SJCRH30 (cell line): ENCODE measurements at regions not wholly inside any gene's neighbourhood (a gene's known extent, or its start where the extent isn't known, plus 50 kb on each side); places are given as distances from the start of the nearest gene placed in this dataset.

ENCODE experiments used
- DNase-seq, 2 experiments: peaks; one replicate each; pipeline ENCODE4 v3.0.0-alpha.2; 2015 to 2020
- H3K27ac ChIP-seq: fragments of 250-450 bp; sonication (Bioruptor Pico); 2 replicates; pipeline ENCODE4 v1.5.1; 2020; ENCODE audit warnings: mild to moderate bottlenecking, moderate library complexity
- H3K27me3 ChIP-seq: fragments of 250-450 bp; sonication (Bioruptor Pico); 2 replicates; pipeline ENCODE4 v1.5.1; 2020; ENCODE audit warnings: mild to moderate bottlenecking, moderate library complexity
- H3K36me3 ChIP-seq: fragments of 250-450 bp; sonication (Bioruptor Pico); 2 replicates; pipeline ENCODE4 v1.5.1; 2020; ENCODE audit warnings: mild to moderate bottlenecking, moderate library complexity
- H3K4me1 ChIP-seq: fragments of 250-450 bp; sonication (Bioruptor Pico); 2 replicates; pipeline ENCODE4 v1.5.1; 2020; ENCODE audit warnings: mild to moderate bottlenecking, moderate library complexity
- H3K4me3 ChIP-seq: fragments of 250-450 bp; sonication (Bioruptor Pico); 2 replicates; pipeline ENCODE4 v1.5.1; 2020; ENCODE audit warnings: mild to moderate bottlenecking, moderate library complexity
- H3K9me3 ChIP-seq: fragments of 250-450 bp; sonication (Bioruptor Pico); replicated peaks from 2 replicates; pipeline ENCODE4 v1.5.1; 2020; ENCODE audit warnings: mild to moderate bottlenecking, moderate library complexity

DNA sequence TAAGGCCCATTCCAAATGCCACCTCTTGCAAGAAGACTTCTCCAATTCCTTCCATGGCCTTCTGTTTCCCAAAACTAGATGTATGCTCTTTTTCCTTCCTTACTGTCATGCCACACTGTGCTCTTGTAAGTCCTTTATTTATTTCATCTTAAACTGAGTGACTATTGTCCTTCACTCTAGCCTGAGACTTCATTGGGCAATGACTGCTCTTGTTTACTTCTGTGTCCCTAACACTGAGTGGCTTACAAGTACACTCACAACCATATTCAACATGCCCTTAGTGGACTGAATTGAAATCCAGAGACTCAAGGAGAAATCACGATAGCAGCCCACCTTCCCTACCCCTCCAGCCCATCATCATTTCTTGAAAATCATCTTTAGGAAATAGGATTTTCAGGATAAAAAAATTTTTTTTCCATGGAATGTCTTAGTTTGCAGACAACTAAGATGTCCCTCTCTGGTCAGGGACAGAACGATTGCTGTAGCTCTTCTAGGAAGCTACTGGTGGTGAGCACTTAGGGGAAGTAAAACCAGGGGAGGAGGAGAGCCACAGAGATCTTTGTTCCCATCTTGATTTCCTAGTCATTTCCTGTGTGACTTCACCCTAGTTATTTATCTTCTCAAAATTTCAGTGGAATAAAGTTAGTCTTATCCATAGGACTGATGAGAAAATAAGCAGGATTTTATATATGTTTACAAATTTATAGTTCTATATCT lies 80.7 kb downstream of the CYRIA start:
- Histone ChIP-seq H3K4me1 (peaks cover 15% of the 10 kb centered on the region), H3K27ac (no peak overlapping the region), H3K36me3 (peaks cover 11% of the 10 kb centered on the region), H3K27me3 (no peaks in the 10 kb centered on the region), H3K9me3 (no peaks in the 10 kb centered on the region), H3K4me3 (no peak overlapping the region)
- DNase-seq: no peak

DNA sequence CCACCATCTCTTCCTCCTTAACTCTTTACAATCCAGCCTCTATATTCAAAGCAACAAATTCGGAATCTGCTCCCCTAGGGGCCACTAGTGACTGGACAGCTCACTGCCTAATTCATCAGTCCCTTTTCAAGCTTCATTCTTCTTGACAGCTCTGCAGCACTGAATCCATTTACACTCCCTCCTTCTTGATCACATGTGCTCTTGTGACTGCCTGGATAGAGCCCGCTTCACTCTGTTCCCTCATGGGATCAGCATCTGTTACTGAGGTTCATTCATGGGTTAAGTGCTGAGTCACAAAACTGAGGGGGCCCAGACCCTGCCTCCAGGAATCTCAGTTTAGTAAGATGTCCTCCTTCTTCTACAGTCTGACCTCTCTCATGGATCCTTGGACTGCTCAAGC lies 81.5 kb downstream of the CYRIA start:
- Histone ChIP-seq H3K4me1 (peaks cover 15% of the 10 kb centered on the region), H3K9me3 (no peaks in the 10 kb centered on the region), H3K27ac (no peak overlapping the region), H3K36me3 (peaks cover 11% of the 10 kb centered on the region), H3K4me3 (no peak overlapping the region), H3K27me3 (no peaks in the 10 kb centered on the region)
- DNase-seq: no peak

DNA sequence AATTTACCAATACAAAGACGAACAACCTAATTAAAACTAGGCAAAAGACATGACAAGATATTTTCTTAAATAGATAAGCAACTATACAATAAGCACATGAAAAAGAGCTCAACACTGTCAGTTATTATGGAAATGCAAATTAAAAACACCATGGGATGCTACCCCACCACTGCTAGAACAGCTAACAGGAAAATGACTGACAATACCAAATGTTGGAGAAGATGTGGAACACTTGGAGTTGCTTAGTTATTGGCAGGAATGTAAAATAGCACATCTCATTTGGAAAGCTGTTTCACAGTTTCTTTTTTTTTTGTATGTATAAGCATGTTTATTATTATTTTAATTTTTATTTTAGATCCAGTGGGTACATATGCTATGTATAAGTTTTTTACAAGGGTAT lies 84.4 kb downstream of the CYRIA start:
- Histone ChIP-seq H3K36me3 (peaks cover 7% of the 10 kb centered on the region; the same call in 1 of the 2 replicates), H3K4me1 (peaks cover 15% of the 10 kb centered on the region), H3K27me3 (no peaks in the 10 kb centered on the region), H3K4me3 (no peak overlapping the region), H3K27ac (peak overlapping the region; percentile 39; the same call in 1 of the 2 replicates), H3K9me3 (0 out of 2 replicates have a peak, but pooled peaks cover 2% of the 10 kb centered on the region)
- DNase-seq: peak in 1 of 2 experiments; percentile 74

DNA sequence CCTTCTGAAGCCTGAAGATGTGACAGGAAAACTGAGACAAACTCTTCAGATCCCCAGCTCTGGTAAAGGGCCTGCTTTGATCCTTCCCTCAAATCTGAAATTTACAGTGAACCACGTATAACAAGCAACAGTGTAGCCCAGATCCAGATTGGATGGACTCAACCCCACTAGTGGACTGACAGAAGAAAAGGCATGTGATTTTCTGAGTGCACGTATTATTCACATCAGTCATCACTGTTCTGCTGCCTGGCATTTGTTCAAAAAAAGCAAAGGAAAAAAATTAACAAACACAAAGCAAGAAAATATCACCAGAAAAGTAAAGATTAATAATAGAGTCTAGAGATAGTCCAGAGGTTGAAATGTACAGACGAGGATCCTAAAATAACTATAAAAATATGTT lies 87.6 kb downstream of the CYRIA start:
- no peak for DNase-seq
- Histone ChIP-seq H3K4me1 (peaks cover 15% of the 10 kb centered on the region), H3K9me3 (peaks cover 5% of the 10 kb centered on the region; the same call in 1 of the 2 replicates), H3K27ac (no peak overlapping the region), H3K36me3 (peaks cover 6% of the 10 kb centered on the region; the same call in 1 of the 2 replicates), H3K4me3 (no peak overlapping the region), H3K27me3 (no peaks in the 10 kb centered on the region)

DNA sequence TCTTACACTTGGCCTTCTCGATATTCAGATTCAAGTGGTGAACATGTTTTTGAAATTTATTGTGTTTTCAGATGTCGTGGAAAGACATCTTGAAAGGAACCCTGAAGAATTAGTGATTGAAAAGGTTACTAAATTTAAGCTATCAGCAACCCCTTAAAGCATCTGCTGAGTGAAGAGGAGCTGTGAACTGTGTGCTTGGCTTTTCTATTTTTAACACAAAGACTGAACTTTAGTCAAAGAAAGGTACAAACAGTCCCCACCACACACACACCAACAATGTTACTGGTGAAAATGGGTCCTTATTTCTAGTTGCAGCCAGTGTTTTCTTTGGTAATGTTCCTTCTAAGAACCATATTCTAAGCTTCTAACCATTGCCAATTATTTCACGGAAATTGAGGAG lies 95.1 kb downstream of the CYRIA start:
- no peak overlapping the region for H3K27ac ChIP-seq
- H3K9me3 ChIP-seq: no peaks in the 10 kb centered on the region; the same call in 1 of the 2 replicates
- no peak for DNase-seq

DNA sequence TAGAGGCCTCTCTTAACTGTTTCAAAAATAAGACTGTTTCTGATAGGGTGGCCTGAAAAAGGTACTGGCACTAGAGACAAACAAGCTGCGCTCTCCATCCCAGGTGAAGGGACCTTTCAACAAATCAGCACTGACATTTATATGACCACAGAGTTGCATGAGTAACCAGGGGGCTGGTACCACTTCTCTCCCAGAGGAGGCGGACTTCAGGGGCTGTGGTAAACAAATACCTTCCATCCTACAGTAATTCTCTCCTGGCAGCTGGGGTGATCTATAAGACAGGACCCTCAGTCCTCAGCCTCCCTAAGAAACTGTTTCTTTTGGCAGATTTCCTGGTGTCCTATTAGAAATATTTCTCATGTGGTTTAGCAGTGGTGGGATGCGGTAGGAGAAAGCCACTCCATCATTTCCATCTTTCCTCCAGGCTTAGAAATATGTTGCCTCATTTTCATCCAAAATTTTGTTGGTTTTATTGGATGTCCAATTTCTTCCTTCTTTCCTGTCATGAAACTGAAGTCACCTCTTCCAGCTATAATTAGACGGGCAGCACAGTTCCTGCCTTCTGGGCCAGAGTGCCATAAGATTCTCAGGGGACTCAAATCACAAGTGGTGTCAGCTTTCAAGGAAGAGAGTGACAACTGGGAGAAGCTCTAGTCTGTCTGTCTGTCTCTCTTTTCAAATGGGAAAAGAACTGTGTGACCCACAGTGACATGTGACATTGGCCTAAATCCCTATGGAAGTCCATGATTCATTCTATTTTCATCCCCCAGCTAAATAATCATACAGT lies 96.4 kb downstream of the CYRIA start:
- Histone ChIP-seq H3K9me3 (no peaks in the 10 kb centered on the region; the same call in 1 of the 2 replicates), H3K4me3 (no peak overlapping the region), H3K4me1 (peaks cover 23% of the 10 kb centered on the region), H3K27ac (no peak overlapping the region), H3K36me3 (no peaks in the 10 kb centered on the region), H3K27me3 (no peaks in the 10 kb centered on the region)
- peak; percentile 53 to 69 for DNase-seq

More for the DNA sequence above, 95.1 kb downstream of the CYRIA start:
- Histone ChIP-seq H3K4me1 (peaks cover 23% of the 10 kb centered on the region), H3K27me3 (no peaks in the 10 kb centered on the region), H3K4me3 (no peak overlapping the region), H3K36me3 (no peaks in the 10 kb centered on the region)

DNA sequence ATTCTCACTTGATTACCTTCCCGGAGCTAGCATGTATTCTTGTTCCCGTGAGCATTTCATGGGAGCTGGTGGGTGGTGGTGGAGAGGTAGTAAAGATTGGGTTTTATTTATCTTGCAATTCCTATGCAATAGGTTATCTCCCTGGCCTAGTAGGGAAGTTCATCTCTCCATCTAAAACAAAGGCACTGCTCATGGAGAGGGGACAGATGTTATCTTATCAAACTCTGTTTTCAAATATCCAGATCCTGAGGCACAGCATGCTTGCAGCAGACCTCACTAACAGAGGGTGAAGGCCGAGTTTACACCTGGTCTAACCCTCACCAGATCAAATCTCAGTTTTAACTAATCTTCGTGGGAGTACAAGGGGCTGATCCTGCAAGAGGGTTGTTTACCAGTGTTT lies 98.9 kb downstream of the CYRIA start:
- H3K27me3 ChIP-seq: no peaks in the 10 kb centered on the region
- H3K4me1 ChIP-seq: peaks cover 15% of the 10 kb centered on the region
- H3K36me3 ChIP-seq: peaks cover 9% of the 10 kb centered on the region; the same call in 1 of the 2 replicates
- no peaks in the 10 kb centered on the region for H3K9me3 ChIP-seq
- no peak for DNase-seq
- H3K27ac ChIP-seq: no peak overlapping the region
- H3K4me3 ChIP-seq: no peak overlapping the region

DNA sequence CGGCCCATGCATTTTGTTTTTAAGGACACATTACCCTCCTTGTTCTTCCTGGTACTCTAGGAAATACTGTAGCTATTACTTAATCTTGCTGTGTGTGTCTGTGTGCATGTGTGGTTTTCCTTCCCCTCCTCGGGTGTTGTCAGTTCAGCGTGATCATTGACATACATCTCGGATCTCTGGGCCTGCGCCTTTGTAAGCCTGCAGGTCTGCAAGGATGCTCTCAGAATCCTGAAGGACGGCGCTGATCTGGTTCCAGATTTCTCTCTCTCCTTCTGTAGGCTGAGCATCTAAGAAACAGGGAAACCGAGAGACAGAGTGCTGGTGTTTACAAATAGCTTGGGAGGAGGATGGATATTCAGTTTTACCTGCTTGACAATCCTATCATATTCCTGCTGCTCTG lies 100.2 kb downstream of the CYRIA start:
- Histone ChIP-seq H3K9me3 (no peaks in the 10 kb centered on the region), H3K27ac (no peak overlapping the region), H3K36me3 (peaks cover 16% of the 10 kb centered on the region), H3K27me3 (no peaks in the 10 kb centered on the region), H3K4me3 (no peak overlapping the region), H3K4me1 (peaks cover 15% of the 10 kb centered on the region)
- no peak for DNase-seq

DNA sequence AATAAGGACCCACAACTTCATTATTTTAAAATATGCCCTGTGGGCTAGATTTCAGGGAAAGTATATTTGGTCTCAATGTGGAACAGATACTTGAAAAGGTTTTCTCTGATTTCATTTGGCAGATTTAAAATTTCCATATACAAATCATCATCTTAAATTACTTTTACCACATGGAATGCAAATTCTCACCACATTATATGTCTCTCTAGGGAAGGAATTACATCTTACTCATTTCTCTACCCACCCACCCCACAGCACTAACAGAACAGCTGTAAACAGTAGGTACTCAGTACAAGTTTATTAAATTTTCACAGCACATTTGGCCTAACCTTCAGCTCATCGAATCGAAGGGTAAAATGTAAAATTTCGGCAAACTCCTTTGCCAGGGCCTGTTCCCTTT lies 104.0 kb downstream of the CYRIA start:
- Histone ChIP-seq H3K36me3 (peaks cover 45% of the 10 kb centered on the region), H3K4me3 (no peak overlapping the region), H3K27ac (no peak overlapping the region), H3K4me1 (no peaks in the 10 kb centered on the region), H3K9me3 (no peaks in the 10 kb centered on the region), H3K27me3 (no peaks in the 10 kb centered on the region)
- DNase-seq: no peak

DNA sequence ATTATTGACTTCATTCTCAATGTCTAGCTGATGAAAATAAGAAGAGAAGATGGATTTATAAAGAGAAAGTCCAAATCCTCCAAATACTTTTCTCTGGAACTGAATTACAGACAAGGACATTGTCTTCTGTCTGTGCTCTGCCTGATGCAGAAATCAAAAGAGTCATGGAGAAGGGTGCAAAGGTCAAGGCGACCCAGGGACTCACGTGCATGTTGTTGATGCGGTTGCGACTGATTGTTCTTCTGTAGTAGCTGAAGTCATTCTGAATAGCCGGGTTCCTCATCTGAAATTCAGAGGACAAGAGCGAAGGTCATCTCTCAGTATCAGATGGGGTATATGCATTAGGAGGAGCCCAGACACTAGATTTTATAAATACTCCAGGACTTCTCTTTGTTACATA lies 104.4 kb downstream of the CYRIA start:
- Histone ChIP-seq H3K4me3 (no peak overlapping the region), H3K36me3 (peaks cover 45% of the 10 kb centered on the region), H3K4me1 (no peaks in the 10 kb centered on the region), H3K9me3 (no peaks in the 10 kb centered on the region), H3K27me3 (no peaks in the 10 kb centered on the region), H3K27ac (no peak overlapping the region)
- DNase-seq: no peak

DNA sequence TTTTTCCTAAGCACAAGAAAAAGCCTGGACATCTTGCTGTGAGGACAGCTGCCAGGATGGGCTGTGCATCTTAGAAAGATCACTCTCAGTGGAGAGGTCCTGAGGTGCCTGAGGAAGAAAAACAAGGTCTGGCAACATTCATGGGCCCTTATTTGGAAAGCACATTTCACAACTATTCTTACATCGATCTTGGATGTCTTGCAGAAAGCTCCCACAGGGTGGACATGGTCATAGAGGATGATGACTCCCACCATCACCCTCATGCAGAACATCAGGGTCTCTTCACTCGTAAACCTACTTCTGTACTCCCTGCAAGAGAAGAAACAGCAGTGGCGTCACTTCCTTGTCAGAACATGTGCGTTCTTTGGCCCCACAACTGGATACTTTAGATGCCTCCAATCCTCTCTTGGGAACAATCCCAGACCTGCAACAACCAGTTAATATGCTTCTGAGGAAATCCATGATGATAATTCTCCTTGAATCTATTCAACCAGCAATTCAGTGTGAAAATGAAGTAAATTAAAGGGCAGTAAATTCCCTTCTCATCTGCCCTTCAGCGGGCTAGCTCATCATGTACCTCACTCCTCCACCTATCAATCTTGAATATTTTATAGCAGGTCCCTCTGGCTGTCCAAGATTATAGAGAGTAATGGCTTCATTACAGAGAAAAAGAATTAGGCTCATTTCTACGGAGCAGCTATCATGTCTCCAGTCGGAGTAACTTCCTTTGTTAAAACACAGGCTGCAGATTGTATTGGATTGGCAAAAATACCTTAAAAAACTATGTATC lies 106.2 kb downstream of the CYRIA start:
- Histone ChIP-seq H3K9me3 (no peaks in the 10 kb centered on the region), H3K4me3 (no peak overlapping the region), H3K27me3 (no peaks in the 10 kb centered on the region), H3K4me1 (peaks cover 3% of the 10 kb centered on the region; the same call in 1 of the 2 replicates), H3K36me3 (peaks cover 45% of the 10 kb centered on the region), H3K27ac (no peak overlapping the region)
- DNase-seq: no peak

DNA sequence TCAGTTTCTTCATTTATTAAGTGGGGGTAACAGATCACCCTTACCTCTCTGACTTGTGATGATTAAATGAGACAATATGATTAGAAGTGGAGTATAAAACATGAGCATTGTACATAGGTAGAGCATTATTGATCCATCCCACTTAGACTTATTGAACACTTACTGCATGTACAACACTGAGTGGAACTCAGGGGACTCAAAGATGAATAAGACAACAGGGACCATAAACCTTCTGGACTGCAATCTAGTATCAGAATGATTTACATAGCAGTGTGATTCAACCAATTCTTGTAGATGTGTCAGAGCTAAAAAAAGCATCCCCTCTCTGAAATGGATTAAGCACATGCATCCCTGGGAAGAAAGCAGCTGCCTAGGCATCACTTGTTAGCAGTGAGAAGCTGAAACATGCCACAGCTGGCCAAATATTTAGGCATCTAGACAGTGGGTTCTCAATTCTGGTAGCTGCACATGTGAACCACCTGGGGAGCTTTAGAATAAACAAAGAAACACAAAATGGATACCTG lies 111.5 kb downstream of the CYRIA start:
- H3K27ac ChIP-seq: no peak overlapping the region
- H3K9me3 ChIP-seq: no peaks in the 10 kb centered on the region
- peaks cover 29% of the 10 kb centered on the region for H3K36me3 ChIP-seq
- H3K27me3 ChIP-seq: no peaks in the 10 kb centered on the region
- peaks cover 10% of the 10 kb centered on the region; the same call in 1 of the 2 replicates for H3K4me1 ChIP-seq
- H3K4me3 ChIP-seq: no peak overlapping the region
- DNase-seq: peak; percentile 32 to 49

DNA sequence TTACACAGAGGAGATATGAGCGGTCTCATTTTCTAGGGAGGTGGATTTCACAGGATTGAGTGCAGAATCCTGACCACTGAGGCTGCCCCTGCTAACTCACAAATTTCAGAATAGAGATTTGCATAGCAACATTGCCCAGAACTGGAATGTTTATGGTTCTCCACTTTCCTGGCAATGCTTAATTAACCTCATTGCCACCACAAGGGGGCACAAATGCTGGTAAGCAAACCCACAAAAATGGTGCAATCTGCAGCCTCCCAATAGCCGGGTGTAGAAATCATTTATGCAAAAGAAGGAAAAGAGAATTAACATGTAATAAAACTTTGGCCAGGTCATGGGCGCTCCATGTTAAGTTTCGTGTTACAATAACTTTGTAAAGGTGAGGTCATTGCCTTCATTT lies 112.4 kb downstream of the CYRIA start:
- peak; percentile 52 to 71 for DNase-seq
- Histone ChIP-seq H3K36me3 (peaks cover 20% of the 10 kb centered on the region), H3K4me3 (no peak overlapping the region), H3K4me1 (peaks cover 10% of the 10 kb centered on the region; the same call in 1 of the 2 replicates), H3K9me3 (no peaks in the 10 kb centered on the region), H3K27ac (no peak overlapping the region), H3K27me3 (no peaks in the 10 kb centered on the region)

DNA sequence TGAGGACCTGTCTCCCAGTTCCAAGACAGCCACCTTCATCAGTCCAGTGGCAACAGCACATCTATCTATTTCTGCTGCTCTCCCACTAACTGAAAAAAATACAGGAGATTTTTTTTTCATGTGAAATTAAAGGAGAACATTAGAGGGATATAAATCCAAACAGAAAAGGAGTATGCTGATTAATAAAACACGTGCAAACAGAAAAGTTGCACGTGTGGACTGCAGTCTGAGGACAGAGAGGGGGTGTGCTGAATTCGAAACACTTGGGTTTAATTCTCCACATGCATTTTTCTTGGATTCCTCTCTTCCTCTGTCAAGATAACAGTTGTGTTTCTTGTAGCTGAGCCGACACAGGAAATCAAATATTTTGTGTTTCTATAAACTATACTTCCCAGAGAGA lies 113.4 kb downstream of the CYRIA start:
- H3K27me3 ChIP-seq: no peaks in the 10 kb centered on the region

More for the DNA sequence above, 113.4 kb downstream of the CYRIA start:
- peaks cover 10% of the 10 kb centered on the region; the same call in 1 of the 2 replicates for H3K4me1 ChIP-seq
- no peak overlapping the region for H3K4me3 ChIP-seq
- DNase-seq: no peak
- no peak overlapping the region for H3K27ac ChIP-seq
- peaks cover 10% of the 10 kb centered on the region for H3K36me3 ChIP-seq
- no peaks in the 10 kb centered on the region for H3K9me3 ChIP-seq
